Vagina (tissue), 2 donors: ENCODE measurements at regions not wholly inside any gene's neighbourhood (a gene's known extent, or its start where the extent isn't known, plus 50 kb on each side); places are given as distances from the start of the nearest gene placed in this dataset.

ENCODE experiments used
- CTCF ChIP-seq, 3 experiments: fragments of 450-650 bp in 2 of 3; fragments of 200-600 bp in 1 of 3; sonication (generic) in 1 of 3; IDR thresholded peaks; one replicate each; pipeline ENCODE4 v1.5.1; 2017 to 2019; ENCODE audit warnings: antibody characterized with exemption in 3 of 3, mild to moderate bottlenecking in 2 of 3, moderate library complexity in 2 of 3
- POLR2A ChIP-seq, 2 donors: fragments of 450-650 bp; IDR thresholded peaks; one replicate each; pipeline ENCODE4 v1.6.1; 2017; ENCODE audit warnings: antibody characterized with exemption in 2 of 2, mild to moderate bottlenecking in 2 of 2, moderate library complexity in 2 of 2
- POLR2AphosphoS5 ChIP-seq, 2 donors: sonication (generic); formaldehyde crosslinking; IDR thresholded peaks; one replicate each; pipeline ENCODE4 v1.9.0; 2017; ENCODE audit warnings: antibody characterized with exemption in 2 of 2, mild to moderate bottlenecking in 2 of 2, low read depth in 1 of 2; ENCODE audit not compliant: insufficient read depth in 1 of 2

GRCh38 chr14:34254571-34254970 is 207.5 kb downstream of the SPTSSA start:
- TF ChIP-seq POLR2AphosphoS5 (IDR thresholded peaks at IDR 0.05; ENCODE audit: insufficient read depth in 1 of 2, low read depth in 1 of 2) = no peak
- no peak for TF ChIP-seq CTCF (IDR thresholded peaks at IDR 0.05)
- no peak for TF ChIP-seq POLR2A (IDR thresholded peaks at IDR 0.05)
